CD14-positive monocyte (primary cell): ENCODE measurements at regions not wholly inside any gene's neighbourhood (a gene's known extent, or its start where the extent isn't known, plus 50 kb on each side); places are given as distances from the start of the nearest gene placed in this dataset.
A peak's percentile ranks its signal among the peaks of the same experiment; 100 is the strongest.

Source experiments
- DNase-seq, 3 donors: peaks; one replicate each; pipeline ENCODE4 v3.0.0-alpha.2; 2011 to 2022
- H2AFZ ChIP-seq: 2 replicates; pipeline ENCODE4 v1.6.0; 2012; ENCODE audit warnings: mild to moderate bottlenecking, low read depth, low read length, inconsistent platforms; ENCODE audit not compliant: insufficient read depth, poor library complexity, severe bottlenecking
- H3K27ac ChIP-seq, 2 donors: 1 replicate in 1 of 2; 2 replicates in 1 of 2; pipeline ENCODE4 v1.5.1; 2012 to 2013; ENCODE audit warnings: low read length in 2 of 2, control low read depth in 1 of 2, inconsistent platforms in 1 of 2, low read depth in 1 of 2, mild to moderate bottlenecking in 1 of 2
- H3K27me3 ChIP-seq, 2 donors: one replicate each; pipeline versions ENCODE4 v1.6.0 to v1.6.1; 2011 to 2013; ENCODE audit warnings: low read length in 2 of 2; ENCODE audit not compliant: control insufficient read depth in 2 of 2, insufficient read depth in 2 of 2
- H3K36me3 ChIP-seq, 2 donors: replicated peaks in 1 of 2; 1 replicate in 1 of 2; 2 replicates in 1 of 2; pipeline versions ENCODE4 v1.5.1 to v1.6.1; 2012 to 2013; ENCODE audit warnings: low read length in 2 of 2, control low read depth in 1 of 2, inconsistent platforms in 1 of 2, mild to moderate bottlenecking in 1 of 2; ENCODE audit not compliant: insufficient read depth in 2 of 2, control insufficient read depth in 1 of 2
- H3K4me1 ChIP-seq, 2 donors: 1 replicate in 1 of 2; 2 replicates in 1 of 2; pipeline versions ENCODE4 v1.5.1 to v1.6.1; 2012 to 2013; ENCODE audit warnings: low read length in 2 of 2, control low read depth in 1 of 2, inconsistent platforms in 1 of 2, mild to moderate bottlenecking in 1 of 2, moderate library complexity in 1 of 2; ENCODE audit not compliant: insufficient read depth in 2 of 2, control insufficient read depth in 1 of 2
- H3K4me2 ChIP-seq: replicated peaks from 2 replicates; pipeline ENCODE3; 2012; ENCODE audit warnings: low read length, moderate library complexity, mild to moderate bottlenecking; ENCODE audit not compliant: poor library complexity, severe bottlenecking; ENCODE audit errors: extremely low read depth
- H3K4me3 ChIP-seq, 3 experiments: fragments of 200-600 bp in 1 of 3; sonication (generic) in 1 of 3; replicated peaks in 1 of 3; 1 replicate in 2 of 3; 2 replicates in 1 of 3; pipeline ENCODE4 v1.5.1; 2011 to 2013; ENCODE audit warnings: low read length in 3 of 3, mild to moderate bottlenecking in 3 of 3, control low read depth in 2 of 3, low read depth in 2 of 3, inconsistent platforms in 1 of 3, moderate library complexity in 1 of 3
- H3K79me2 ChIP-seq: 2 replicates; pipeline ENCODE4 v1.6.0; 2012; ENCODE audit warnings: mild to moderate bottlenecking, control low read depth, inconsistent platforms, low read length, moderate library complexity; ENCODE audit not compliant: insufficient read depth
- H3K9ac ChIP-seq: 2 replicates; pipeline ENCODE4 v1.6.0; 2017; ENCODE audit warnings: low read length, mild to moderate bottlenecking; ENCODE audit not compliant: insufficient read depth, poor library complexity, severe bottlenecking
- H3K9me3 ChIP-seq, 2 donors: replicated peaks in 1 of 2; 1 replicate in 1 of 2; 2 replicates in 1 of 2; pipeline versions ENCODE4 v1.5.1 to v1.6.1; 2012 to 2013; ENCODE audit warnings: low read length in 2 of 2, control low read depth in 1 of 2; ENCODE audit not compliant: control insufficient read depth in 1 of 2, insufficient read depth in 1 of 2
- H4K20me1 ChIP-seq: 2 replicates; pipeline ENCODE4 v1.6.0; 2012; ENCODE audit warnings: mild to moderate bottlenecking, low read length, control low read depth, moderate library complexity; ENCODE audit not compliant: insufficient read depth
- H3K27ac Mint-ChIP-seq, 7 donors: one replicate each; pipeline ENCODE4 v1.8.0; 2020; ENCODE audit warnings: mild to moderate bottlenecking in 7 of 7, mixed read lengths in 7 of 7, moderate library complexity in 6 of 7, inconsistent platforms in 2 of 7
- H3K27me3 Mint-ChIP-seq, 3 donors: one replicate each; pipeline ENCODE4 v1.8.0; 2021 to 2022; ENCODE audit warnings: low read depth in 3 of 3, mild to moderate bottlenecking in 3 of 3, mixed read lengths in 3 of 3, moderate library complexity in 3 of 3, inconsistent platforms in 1 of 3
- H3K36me3 Mint-ChIP-seq, 2 donors: one replicate each; pipeline ENCODE4 v1.8.0; 2020; ENCODE audit warnings: mixed read lengths in 2 of 2, inconsistent platforms in 1 of 2, mild to moderate bottlenecking in 1 of 2
- H3K4me1 Mint-ChIP-seq: one replicate; pipeline ENCODE4 v1.8.0; 2020; ENCODE audit warnings: mild to moderate bottlenecking, mixed read lengths
- H3K4me3 Mint-ChIP-seq, 2 donors: one replicate each; pipeline ENCODE4 v1.8.0; 2020; ENCODE audit warnings: mild to moderate bottlenecking in 2 of 2, mixed read lengths in 2 of 2, moderate library complexity in 1 of 2
- H3K9me3 Mint-ChIP-seq, 7 donors: one replicate each; pipeline ENCODE4 v1.8.0; 2020 to 2022; ENCODE audit warnings: mixed read lengths in 7 of 7, mild to moderate bottlenecking in 6 of 7, moderate library complexity in 6 of 7, inconsistent platforms in 2 of 7
- CTCF ChIP-seq: fragments of 200-600 bp; IDR thresholded peaks from one replicate; pipeline ENCODE4 v1.8.0; 2022; ENCODE audit warnings: antibody characterized with exemption, mild to moderate bottlenecking
- WGBS: methylation state at CpG from one replicate; pipeline ENCODE4 v1.1.5; 2013; ENCODE audit warnings: missing lambda C conversion rate; ENCODE audit not compliant: insufficient coverage; 5-methylcytosine and 5-hydroxymethylcytosine counted together
- intact Hi-C, 2 donors: fragments of 100-400 bp; cut with micrococcal nuclease; formaldehyde crosslinking; loops; one replicate each; pipeline versions ENCODE4 v1.15.0 to v1.15.1; 2023

- Histone ChIP-seq H3K4me2 (peak overlapping the region; percentile 68), H2AFZ (no peak overlapping the region), H3K4me1 (peaks cover 28 to 31% of the 10 kb centered on the region in 2 donors), H3K36me3 (no peaks in the 10 kb centered on the region), H4K20me1 (no peaks in the 10 kb centered on the region), H3K27me3 (peaks cover 9 to 22% of the 10 kb centered on the region in 2 donors), H3K9ac (no peak overlapping the region), H3K79me2 (no peaks in the 10 kb centered on the region), H3K9me3 (no peaks in the 10 kb centered on the region), H3K4me3 (peak overlapping the region in 1 of 3 experiments; percentile 60), H3K27ac (no peak overlapping the region)
- intact Hi-C loops: loop anchor here in 1 of 2 donors (5.0 to 10.0 kb wide), 2 partner anchors 81 to 107 kb away; partner anchors contain the start of gene IER5L
- H3K36me3 Mint-ChIP-seq: no peaks in the 10 kb centered on the region
- H3K4me1 Mint-ChIP-seq: peaks cover 33% of the 10 kb centered on the region
- no peak for TF ChIP-seq CTCF
- 9% methylated on average over 49 of the region's 62 CpGs for WGBS
- peaks cover 27 to 40% (median 27%) of the 10 kb centered on the region in 3 donors for H3K27me3 Mint-ChIP-seq
- peak; percentile 85 to 94 (median 89) for DNase-seq
- peak overlapping the region in 3 of 7 donors; percentile 15 to 75 (median 63) for H3K27ac Mint-ChIP-seq
- H3K4me3 Mint-ChIP-seq: peak overlapping the region; percentile 57 to 81
- H3K9me3 Mint-ChIP-seq: peaks cover 0 to 3% (median 0%) of the 10 kb centered on the region in 7 donors
These were observed 80.2 kb upstream of the IER5L start for GRCh38 chr9:129258124-129258822.

GRCh38 chr9:129256959-129257713 is 79.1 kb upstream of the IER5L start:
- peak overlapping the region in 2 of 7 donors; percentile 18 to 75 for H3K27ac Mint-ChIP-seq
- no peak overlapping the region for H3K4me3 ChIP-seq
- H3K9ac ChIP-seq: no peak overlapping the region
- peaks cover 27 to 29% of the 10 kb centered on the region in 2 donors for H3K4me1 ChIP-seq
- H4K20me1 ChIP-seq: no peaks in the 10 kb centered on the region
- no peak overlapping the region for H3K27ac ChIP-seq
- no peaks in the 10 kb centered on the region for H3K36me3 ChIP-seq
- H3K4me3 Mint-ChIP-seq: peak overlapping the region in 1 of 2 donors; percentile 65
- no peak overlapping the region for H2AFZ ChIP-seq
- DNase-seq: no peak
- no peaks in the 10 kb centered on the region for H3K9me3 ChIP-seq
- no peak for TF ChIP-seq CTCF
- peaks cover 0 to 3% (median 0%) of the 10 kb centered on the region in 7 donors for H3K9me3 Mint-ChIP-seq
- WGBS: 97% methylated on average over 10 of the region's 13 CpGs
- H3K36me3 Mint-ChIP-seq: no peaks in the 10 kb centered on the region
- no peaks in the 10 kb centered on the region for H3K79me2 ChIP-seq
- peaks cover 31% of the 10 kb centered on the region for H3K4me1 Mint-ChIP-seq
- peaks cover 27 to 41% (median 27%) of the 10 kb centered on the region in 3 donors for H3K27me3 Mint-ChIP-seq
- no peak overlapping the region for H3K4me2 ChIP-seq
- peaks cover 9 to 22% of the 10 kb centered on the region in 2 donors for H3K27me3 ChIP-seq
- intact Hi-C loops: loop anchor here in 1 of 2 donors (5.0 to 10.0 kb wide), 2 partner anchors 80 to 108 kb away; partner anchors contain the start of gene IER5L
